ENCODE measurements at regions not wholly inside any gene's neighbourhood (a gene's known extent, or its start where the extent isn't known, plus 50 kb on each side); places are given as distances from the start of the nearest gene placed in this dataset.
"Not testable (repeated sequence)": the region's sequence is repeated elsewhere in the genome, so short reads cannot be mapped to it uniquely, and the experiment has no call there.

DNA sequence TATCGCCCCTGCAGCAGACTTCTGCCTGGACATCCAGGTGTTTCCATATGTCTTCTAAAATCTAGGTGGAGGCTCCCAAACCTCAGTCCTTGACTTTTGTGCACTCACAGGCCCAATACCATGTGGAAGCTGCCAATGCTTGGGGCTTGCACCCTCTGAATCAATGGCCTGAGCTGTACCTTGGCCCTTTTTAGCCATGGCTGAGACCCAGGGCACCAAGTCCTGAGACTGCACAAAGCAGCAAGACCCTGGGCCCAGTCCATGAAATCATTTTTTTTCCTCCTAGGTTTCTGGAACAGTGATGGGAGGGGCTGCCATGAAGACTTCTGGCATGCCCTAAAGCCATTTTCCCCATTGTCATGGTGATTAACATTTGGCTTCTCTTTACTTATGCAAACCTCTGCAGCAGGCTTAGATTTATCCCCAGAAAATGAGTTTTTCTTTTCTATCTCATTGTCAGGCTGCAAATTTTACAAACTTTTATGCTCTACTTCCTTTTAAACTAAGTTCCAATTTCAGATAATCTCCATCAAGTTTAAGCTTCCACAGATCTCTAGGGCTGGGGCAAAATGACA lies 1445.8 kb upstream of the FLRT2 start:
- ATAC-seq (replicated peaks) (no peak), DNase-seq (no peak)
- H3K9me3 Mint-ChIP-seq = peaks cover 8 to 15% of the 10 kb centered on the region in 2 donors
- no peaks in the 10 kb centered on the region for H3K27me3 Mint-ChIP-seq
- no peak overlapping the region for H3K4me3 Mint-ChIP-seq
- no peak overlapping the region for H3K27ac Mint-ChIP-seq
- no peaks in the 10 kb centered on the region for H3K36me3 Mint-ChIP-seq
- no peaks in the 10 kb centered on the region for H3K4me1 Mint-ChIP-seq

DNA sequence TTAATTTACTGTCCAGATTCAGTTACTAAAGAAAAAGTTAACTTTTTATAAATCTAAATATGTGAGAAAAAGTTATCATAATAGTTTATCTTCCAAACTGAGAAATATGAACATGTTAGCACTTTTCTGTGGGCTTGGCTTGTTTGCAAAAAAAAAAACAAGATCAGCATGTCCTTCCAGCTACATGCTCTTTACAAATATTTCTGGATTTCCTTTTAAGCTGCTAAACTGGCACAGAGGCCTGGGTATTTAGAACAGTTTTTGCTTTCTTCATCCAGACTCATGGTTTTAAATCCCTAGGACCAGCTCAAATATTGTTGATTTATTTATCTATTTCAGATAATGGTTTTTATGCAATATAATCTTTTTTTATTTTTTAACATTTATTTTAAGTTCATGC lies 1444.5 kb upstream of the FLRT2 start:
- H3K27me3 Mint-ChIP-seq = no peaks in the 10 kb centered on the region
- DNase-seq (no peak), ATAC-seq (replicated peaks) (no peak)
- H3K27ac Mint-ChIP-seq = no peak overlapping the region
- H3K36me3 Mint-ChIP-seq = no peaks in the 10 kb centered on the region
- H3K4me3 Mint-ChIP-seq = no peak overlapping the region
- peaks cover 4 to 12% of the 10 kb centered on the region in 2 donors for H3K9me3 Mint-ChIP-seq
- no peaks in the 10 kb centered on the region for H3K4me1 Mint-ChIP-seq

DNA sequence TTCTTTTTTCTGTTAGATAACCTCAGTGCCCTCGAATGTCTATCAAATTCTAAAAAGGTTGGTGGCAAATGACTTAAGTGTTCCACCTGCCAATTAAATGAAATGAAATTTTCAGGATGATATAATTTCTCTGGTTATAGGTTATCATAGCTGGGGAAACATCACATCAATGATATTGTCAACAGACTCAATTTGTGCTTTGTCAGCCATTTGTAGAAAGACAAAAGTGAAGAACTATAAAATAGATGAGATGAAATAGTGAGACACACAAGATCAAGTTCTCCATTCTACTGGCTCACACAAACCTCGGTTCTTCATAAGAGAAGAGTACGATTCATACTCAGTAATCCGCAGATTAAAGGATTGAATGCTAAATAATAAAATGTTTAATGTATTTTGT lies 1443.2 kb upstream of the FLRT2 start:
- ATAC-seq (replicated peaks) (no peak), DNase-seq (no peak)
- no peaks in the 10 kb centered on the region for H3K4me1 Mint-ChIP-seq
- H3K27me3 Mint-ChIP-seq = no peaks in the 10 kb centered on the region
- peaks cover 0 to 10% of the 10 kb centered on the region in 2 donors for H3K9me3 Mint-ChIP-seq
- H3K36me3 Mint-ChIP-seq = no peaks in the 10 kb centered on the region
- H3K27ac Mint-ChIP-seq = no peak overlapping the region
- H3K4me3 Mint-ChIP-seq = no peak overlapping the region

DNA sequence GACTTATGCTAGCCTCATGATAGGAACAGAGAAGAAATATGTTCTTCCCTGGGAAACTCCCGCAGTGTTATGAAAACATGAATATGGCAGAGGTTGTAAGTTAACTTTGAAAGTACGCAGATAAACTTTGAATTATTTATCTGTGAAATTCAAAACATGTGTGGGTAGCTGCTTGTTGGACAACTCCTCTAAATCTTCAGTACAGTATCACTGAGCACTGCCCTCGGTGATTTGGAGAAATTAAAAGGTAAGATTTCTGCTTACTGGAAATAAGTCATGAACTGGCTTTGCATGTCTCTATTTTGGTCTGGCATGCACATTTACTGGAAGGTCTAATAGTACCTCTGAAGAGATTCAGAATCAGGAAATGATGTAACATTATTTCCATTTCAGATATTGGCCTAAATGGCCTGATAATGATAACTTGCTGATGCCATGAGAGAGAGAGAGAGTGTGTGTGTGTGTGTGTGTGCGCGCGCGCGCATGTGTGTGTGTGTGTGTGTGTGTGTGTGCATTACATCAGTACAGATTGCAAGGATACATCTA lies 1441.9 kb upstream of the FLRT2 start:
- Mint-ChIP-seq H3K4me3 (no peak overlapping the region), H3K27ac (no peak overlapping the region), H3K9me3 (peaks cover 0 to 10% of the 10 kb centered on the region in 2 donors), H3K27me3 (no peaks in the 10 kb centered on the region), H3K4me1 (no peaks in the 10 kb centered on the region), H3K36me3 (no peaks in the 10 kb centered on the region)
- ATAC-seq (replicated peaks) (no peak), DNase-seq (no peak)

DNA sequence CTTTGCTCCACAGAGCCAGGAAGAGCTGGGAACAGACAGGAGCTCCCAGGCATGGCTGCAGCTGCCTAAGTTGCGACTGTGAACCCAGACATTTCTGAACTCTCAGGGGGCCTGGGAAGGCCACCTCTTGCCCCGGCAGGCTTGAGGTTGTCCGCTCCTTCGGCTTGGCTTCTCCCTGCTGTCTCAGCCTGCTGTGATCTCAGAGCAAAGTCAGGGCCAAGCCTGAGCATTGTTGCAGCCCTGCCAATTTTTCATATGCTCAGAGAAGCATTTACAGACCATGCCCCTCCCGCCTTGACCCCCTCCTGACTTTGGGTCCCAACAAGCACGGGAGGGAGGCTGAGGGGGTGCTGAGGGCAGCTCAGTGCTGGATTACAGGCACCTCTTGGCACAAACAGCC lies 1439.1 kb upstream of the FLRT2 start:
- Mint-ChIP-seq H3K27me3 (no peaks in the 10 kb centered on the region), H3K27ac (no peak overlapping the region), H3K4me1 (no peaks in the 10 kb centered on the region), H3K9me3 (peaks cover 0 to 7% of the 10 kb centered on the region in 2 donors), H3K36me3 (no peaks in the 10 kb centered on the region), H3K4me3 (no peak overlapping the region)
- DNase-seq (no peak), ATAC-seq (replicated peaks) (no peak)

DNA sequence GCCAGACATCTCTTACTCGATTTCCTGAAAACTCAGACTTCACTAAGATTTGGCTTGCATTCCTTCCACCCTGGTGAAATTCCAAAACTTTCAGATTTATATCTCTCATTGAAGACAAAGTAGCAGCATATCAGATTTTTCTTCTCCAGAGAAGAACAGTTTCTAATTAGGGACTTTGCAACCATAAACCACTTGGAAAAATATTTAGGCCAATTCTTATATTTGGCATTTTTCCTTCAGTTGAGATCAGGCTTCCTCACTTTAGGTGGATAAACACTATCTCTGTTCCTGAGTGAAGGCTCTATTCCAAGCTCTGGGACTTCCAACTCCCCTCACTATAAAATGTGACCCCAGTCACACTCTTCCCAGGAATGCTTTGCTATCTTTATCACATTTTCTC lies 1434.3 kb upstream of the FLRT2 start:
- ATAC-seq (replicated peaks) (no peak), DNase-seq (no peak)
- Mint-ChIP-seq H3K4me3 (no peak overlapping the region), H3K9me3 (peaks cover 3 to 7% of the 10 kb centered on the region in 2 donors), H3K27ac (no peak overlapping the region), H3K27me3 (no peaks in the 10 kb centered on the region), H3K4me1 (no peaks in the 10 kb centered on the region), H3K36me3 (no peaks in the 10 kb centered on the region)

DNA sequence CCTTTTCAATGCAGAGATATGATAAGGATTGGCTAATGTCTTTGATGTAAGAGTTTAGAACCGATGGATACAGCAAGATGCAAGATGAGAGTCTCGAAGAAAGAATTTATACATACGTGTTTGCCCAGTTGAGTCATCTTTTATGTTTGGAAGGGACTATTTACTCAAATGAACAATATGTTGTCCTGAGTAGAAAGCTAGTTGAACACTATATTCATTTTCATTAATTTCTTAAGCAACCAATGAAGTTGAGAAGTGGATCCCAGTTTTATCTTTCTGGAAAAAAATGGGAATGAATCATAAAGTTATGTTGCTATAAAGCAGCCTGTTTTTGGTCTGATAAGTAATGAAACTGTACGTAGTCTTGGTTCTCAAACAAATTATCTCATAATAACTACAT lies 1431.7 kb upstream of the FLRT2 start:
- H3K9me3 Mint-ChIP-seq = peaks cover 11 to 17% of the 10 kb centered on the region in 2 donors
- peaks cover 0 to 2% of the 10 kb centered on the region in 2 donors for H3K36me3 Mint-ChIP-seq
- no peaks in the 10 kb centered on the region for H3K4me1 Mint-ChIP-seq
- no peaks in the 10 kb centered on the region for H3K27me3 Mint-ChIP-seq
- no peak overlapping the region for H3K27ac Mint-ChIP-seq
- DNase-seq = no peak
- H3K4me3 Mint-ChIP-seq = no peak overlapping the region
- ATAC-seq (replicated peaks) = no peak

DNA sequence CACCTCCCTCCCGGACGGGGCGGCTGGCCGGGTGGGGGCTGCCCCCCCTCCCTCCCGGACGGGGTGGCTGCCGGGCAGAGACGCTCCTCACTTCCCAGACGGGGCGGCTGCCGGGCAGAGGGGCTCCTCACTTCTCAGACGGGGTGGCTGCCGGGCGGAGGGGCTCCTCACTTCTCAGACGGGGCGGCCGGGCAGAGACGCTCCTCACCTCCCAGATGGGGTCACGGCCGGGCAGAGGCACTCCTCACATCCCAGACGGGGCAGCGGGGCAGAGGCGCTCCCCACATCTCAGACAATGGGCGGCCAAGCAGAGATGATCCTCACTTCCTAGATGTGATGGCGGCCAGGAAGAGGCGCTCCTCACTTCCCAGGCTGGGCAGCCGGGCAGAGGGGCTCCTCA lies 1430.4 kb upstream of the FLRT2 start:
- H3K27me3 Mint-ChIP-seq; H3K4me1 Mint-ChIP-seq; H3K36me3 Mint-ChIP-seq; DNase-seq; H3K4me3 Mint-ChIP-seq; ATAC-seq (replicated peaks); H3K27ac Mint-ChIP-seq: not testable (repeated sequence)
- H3K9me3 Mint-ChIP-seq = peaks cover 11 to 18% of the 10 kb centered on the region in 2 donors

DNA sequence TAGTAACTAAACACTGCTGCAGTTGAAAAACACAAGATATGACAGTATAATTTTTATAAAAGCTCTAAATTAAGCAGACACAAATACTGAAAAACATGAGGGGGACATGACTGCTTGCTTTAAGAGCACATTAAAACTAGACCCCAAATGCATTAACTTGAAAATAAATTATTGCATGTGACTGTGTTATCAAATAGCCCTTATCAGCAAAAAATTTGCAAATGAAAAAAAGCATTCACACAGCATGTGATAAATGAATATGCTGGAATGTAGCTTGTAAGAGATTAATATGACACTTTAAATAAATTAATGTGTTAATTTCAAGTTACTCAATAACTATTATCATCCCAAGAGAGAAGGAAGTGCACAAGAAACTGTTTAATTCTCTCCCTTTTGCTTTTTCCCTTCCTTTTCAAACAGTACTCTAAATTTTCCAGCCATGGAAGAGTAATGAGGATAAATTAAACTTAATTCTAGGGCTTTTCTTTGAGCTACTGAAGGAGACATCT lies 1422.1 kb upstream of the FLRT2 start:
- Mint-ChIP-seq H3K9me3 (peaks cover 6 to 10% of the 10 kb centered on the region in 2 donors), H3K27ac (no peak overlapping the region), H3K27me3 (no peaks in the 10 kb centered on the region), H3K4me3 (no peak overlapping the region), H3K4me1 (no peaks in the 10 kb centered on the region), H3K36me3 (no peaks in the 10 kb centered on the region)
- DNase-seq = no peak
- no peak for ATAC-seq (replicated peaks)

DNA sequence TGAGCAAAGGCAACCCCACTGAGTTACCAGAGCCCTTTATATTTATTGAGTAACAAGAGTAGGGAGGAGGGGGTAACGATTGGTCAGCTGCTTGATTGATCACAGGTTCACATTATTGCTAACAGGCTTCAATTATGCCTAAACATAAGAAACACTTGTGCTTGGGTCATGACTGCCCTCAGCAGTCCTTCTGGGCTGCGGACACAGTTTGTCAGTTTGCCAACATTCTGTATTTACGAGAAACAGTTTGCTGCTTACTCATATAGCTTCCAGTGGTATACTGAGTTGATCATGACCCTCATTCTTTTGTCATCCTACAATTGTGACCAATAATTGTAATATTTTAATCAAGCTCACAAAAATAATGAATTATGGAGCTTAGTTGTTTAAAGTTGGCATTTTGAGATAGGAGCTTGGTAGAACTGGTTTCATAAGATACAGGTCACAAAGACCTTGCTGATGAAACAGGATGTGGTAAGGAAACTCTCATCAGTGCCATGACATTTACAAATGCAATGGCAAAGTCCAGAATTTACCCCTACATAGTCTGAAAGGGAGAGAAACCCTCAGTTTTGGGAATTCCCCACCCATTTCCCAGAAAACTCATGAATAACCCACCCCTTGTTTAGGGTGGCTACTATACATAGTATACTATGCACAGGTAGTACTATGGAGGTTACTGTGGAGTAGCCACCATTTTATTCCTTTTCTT lies 1421.0 kb upstream of the FLRT2 start:
- Mint-ChIP-seq H3K9me3 (peaks cover 6 to 10% of the 10 kb centered on the region in 2 donors), H3K27me3 (no peaks in the 10 kb centered on the region), H3K4me3 (no peak overlapping the region), H3K4me1 (no peaks in the 10 kb centered on the region), H3K27ac (no peak overlapping the region), H3K36me3 (no peaks in the 10 kb centered on the region)
- ATAC-seq (replicated peaks) (peak; percentile 23 to 60), DNase-seq (no peak)

DNA sequence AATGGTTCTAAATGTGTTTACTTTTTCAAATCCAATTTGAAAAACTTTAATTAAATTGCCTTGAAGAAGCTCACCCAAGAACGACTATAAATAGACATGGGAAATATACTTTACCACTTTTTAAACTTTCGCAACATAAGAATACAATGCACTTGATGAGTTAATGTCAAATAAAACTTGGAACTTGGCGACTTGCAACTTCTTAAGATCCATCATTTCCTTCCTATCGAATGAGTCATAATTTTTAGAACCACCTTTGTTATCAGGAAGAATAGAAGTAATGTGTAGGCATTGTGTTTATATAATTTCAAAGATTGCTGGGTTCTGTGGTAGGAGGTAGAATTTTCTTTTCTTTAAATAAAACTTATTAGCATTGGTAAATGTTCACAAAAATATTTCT lies 1417.4 kb upstream of the FLRT2 start:
- Mint-ChIP-seq H3K4me3 (no peak overlapping the region), H3K27ac (no peak overlapping the region), H3K27me3 (no peaks in the 10 kb centered on the region), H3K36me3 (no peaks in the 10 kb centered on the region), H3K9me3 (peaks cover 7 to 8% of the 10 kb centered on the region in 2 donors), H3K4me1 (no peaks in the 10 kb centered on the region)
- no peak for DNase-seq
- no peak for ATAC-seq (replicated peaks)

DNA sequence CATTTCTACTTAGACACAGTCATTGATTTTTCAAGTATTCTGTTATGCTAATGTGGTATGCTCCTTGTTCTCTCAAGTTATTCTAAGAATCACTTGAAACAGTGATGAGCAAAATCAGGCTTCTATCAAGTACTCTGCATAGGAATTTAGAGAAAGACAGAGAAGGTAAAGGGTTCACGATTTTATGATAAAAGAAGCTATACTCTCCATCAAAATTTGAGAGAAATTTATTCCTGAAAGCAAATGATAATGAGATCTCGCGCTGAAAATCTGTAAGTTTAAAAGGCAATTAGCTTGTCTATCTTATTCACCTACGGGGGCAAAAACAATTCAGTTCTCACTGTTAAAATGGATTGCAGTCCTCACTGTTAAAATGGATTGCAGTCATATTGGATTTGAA lies 1404.3 kb upstream of the FLRT2 start:
- ATAC-seq (replicated peaks) = no peak
- Mint-ChIP-seq H3K9me3 (no peaks in the 10 kb centered on the region), H3K27ac (no peak overlapping the region)

DNA sequence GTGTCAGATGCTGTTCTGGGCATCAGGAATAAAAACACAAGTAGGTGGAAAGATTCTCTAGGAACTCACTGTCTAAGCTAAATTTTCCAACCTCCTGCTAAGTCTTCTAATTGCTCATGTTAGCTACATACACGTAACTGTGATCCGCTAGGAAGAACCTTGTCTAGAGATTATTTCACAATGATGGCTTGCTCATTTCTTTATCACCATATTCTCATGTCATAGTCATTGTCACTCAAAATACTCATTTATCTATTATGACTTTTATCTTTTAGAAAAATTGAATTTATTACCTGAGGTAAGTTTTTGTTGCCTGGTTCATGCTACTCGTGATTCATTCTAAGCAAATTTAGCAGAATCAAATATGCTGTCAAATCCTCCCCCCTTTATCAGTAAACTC lies 1402.4 kb upstream of the FLRT2 start:
- ATAC-seq (replicated peaks) = no peak
- no peak overlapping the region for H3K4me3 Mint-ChIP-seq
- H3K9me3 Mint-ChIP-seq = no peaks in the 10 kb centered on the region
- H3K27ac Mint-ChIP-seq = no peak overlapping the region
- H3K4me1 Mint-ChIP-seq = no peaks in the 10 kb centered on the region
- DNase-seq = no peak
- no peaks in the 10 kb centered on the region for H3K27me3 Mint-ChIP-seq
- no peaks in the 10 kb centered on the region for H3K36me3 Mint-ChIP-seq

More for the DNA sequence above, 1404.3 kb upstream of the FLRT2 start:
- no peak for DNase-seq
- H3K4me3 Mint-ChIP-seq = no peak overlapping the region
- no peaks in the 10 kb centered on the region for H3K27me3 Mint-ChIP-seq
- H3K36me3 Mint-ChIP-seq = no peaks in the 10 kb centered on the region
- no peaks in the 10 kb centered on the region for H3K4me1 Mint-ChIP-seq

DNA sequence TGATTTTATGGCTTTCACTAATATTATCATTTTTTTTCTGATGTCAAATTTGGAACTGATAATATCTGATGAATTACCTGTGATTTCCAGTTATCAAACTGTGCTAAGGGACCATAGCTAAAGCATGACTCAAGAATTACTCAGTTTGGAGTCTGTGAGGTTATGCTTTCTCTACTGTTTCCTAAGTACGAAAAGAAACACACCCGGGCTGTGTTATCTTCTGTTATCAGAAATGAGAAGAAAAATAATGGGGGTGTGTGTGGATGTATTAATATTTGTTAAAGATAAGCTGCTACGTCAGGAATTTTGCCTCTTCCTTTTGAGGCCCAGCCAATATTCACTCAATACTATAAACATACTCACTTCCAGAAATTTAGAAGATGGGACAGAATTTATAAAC lies 1401.9 kb upstream of the FLRT2 start:
- H3K9me3 Mint-ChIP-seq = no peaks in the 10 kb centered on the region
- no peak for ATAC-seq (replicated peaks)

DNA sequence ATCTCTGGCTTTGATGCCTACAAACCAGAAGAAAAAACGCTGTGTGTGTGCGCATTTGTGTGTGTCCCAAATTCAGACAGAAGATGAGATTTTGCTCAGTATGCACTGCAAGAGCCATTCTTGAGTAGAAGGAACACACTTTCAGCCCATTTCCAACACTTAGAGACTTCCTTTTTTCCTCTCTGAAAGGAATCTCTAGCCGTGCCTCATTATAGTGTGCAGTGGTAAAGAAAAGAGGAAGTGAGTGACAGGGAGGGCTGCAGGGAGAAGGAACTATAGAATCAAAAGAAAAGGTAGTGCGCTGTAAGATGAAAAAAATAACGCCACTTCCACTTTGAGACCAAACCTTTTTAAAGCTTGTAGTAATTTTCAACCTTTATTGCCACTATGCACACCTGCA lies 1400.9 kb upstream of the FLRT2 start:
- peak; percentile 46 to 64 for ATAC-seq (replicated peaks)
- Mint-ChIP-seq H3K4me3 (no peak overlapping the region), H3K9me3 (no peaks in the 10 kb centered on the region), H3K27me3 (no peaks in the 10 kb centered on the region), H3K4me1 (no peaks in the 10 kb centered on the region), H3K27ac (no peak overlapping the region), H3K36me3 (no peaks in the 10 kb centered on the region)
- DNase-seq = no peak

More for the DNA sequence above, 1401.9 kb upstream of the FLRT2 start:
- no peak for DNase-seq
- Mint-ChIP-seq H3K27ac (no peak overlapping the region), H3K4me1 (no peaks in the 10 kb centered on the region), H3K36me3 (no peaks in the 10 kb centered on the region), H3K27me3 (no peaks in the 10 kb centered on the region), H3K4me3 (no peak overlapping the region)

Data from stimulated activated naive B cell treated with anti-CD40 and anti-IgM and Interleukin-4, amounts not matched to agents 10 μg/mL and 1 μg/mL and 100 μg/mL, for 72 hours (primary cell).